ENCODE measurements at regions not wholly inside any gene's neighbourhood (a gene's known extent, or its start where the extent isn't known, plus 50 kb on each side); places are given as distances from the start of the nearest gene placed in this dataset.
"Not testable (repeated sequence)": the region's sequence is repeated elsewhere in the genome, so short reads cannot be mapped to it uniquely, and the experiment has no call there.

- DNase-seq: no peak
Measured at GRCh38 chr1:9442278-9442846, 96.9 kb upstream of the SLC25A33 start.

DNA sequence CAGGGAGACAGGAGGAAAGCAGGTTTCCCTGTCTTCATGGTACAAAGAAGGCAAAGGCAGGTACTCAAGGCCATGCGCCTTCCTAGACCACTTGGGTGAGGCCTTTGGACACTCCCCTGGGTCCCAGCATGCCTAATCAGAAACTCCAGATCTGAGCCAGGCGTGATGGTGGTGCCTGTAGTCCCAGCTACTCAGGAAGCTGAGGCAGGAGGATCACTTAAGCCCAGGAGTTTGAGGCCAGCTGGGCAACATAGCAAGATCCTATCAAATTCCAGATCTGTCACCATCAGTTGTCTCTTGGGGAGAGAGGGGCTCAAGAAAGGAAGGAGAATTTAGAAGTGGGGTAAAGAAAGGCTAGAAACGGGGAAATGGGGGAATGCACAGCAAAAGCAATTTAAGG lies 96.3 kb upstream of the SLC25A33 start:
- no peak for DNase-seq

DNA sequence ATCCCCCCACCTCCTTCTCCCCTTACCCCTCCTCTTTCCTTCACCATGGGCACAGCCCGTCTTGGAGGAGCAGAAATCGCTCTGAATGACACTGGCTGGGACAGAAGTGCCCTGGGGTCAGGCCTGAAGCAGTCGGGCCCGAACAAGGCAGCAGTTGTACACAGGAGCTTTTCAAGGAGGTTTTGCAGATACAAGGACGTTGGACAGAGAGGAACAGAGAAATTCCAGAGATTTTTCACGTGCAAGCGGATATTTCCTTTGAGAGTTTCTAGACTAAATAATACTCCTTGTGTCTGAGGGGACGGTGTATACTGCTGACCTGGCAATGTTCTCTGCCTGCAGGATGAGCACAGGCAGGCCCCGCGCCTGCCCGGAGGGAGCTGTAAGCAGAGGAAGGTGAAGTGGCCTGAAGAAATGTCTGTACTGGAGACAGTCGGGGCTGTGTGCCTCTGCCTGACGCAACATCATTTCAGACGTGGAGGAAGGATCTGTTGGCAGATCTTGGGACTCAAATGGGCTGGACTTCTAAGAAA lies 95.3 kb upstream of the SLC25A33 start:
- no peak for DNase-seq

DNA sequence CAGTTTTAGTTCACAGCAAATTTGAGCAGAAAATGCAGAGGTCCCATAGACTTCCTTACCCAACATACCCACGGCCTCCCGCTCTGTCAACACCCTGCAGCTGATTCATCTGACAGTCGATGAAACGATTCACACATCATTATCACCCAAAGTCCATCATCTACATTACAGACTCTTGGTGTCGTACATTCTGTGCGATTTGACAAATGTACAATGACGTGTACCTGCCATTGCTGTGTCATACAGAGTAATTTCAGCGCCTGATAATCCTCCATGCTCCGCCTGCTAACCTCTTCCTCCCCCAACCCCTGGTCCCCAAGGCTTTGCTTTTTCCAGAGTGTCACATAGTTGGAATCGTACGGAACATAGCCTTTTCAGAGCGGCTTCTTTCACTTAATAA lies 94.7 kb upstream of the SLC25A33 start:
- no peak for DNase-seq

- DNase-seq: not testable (repeated sequence)
Measured at GRCh38 chr1:9445081-9445480, 94.2 kb upstream of the SLC25A33 start.

DNA sequence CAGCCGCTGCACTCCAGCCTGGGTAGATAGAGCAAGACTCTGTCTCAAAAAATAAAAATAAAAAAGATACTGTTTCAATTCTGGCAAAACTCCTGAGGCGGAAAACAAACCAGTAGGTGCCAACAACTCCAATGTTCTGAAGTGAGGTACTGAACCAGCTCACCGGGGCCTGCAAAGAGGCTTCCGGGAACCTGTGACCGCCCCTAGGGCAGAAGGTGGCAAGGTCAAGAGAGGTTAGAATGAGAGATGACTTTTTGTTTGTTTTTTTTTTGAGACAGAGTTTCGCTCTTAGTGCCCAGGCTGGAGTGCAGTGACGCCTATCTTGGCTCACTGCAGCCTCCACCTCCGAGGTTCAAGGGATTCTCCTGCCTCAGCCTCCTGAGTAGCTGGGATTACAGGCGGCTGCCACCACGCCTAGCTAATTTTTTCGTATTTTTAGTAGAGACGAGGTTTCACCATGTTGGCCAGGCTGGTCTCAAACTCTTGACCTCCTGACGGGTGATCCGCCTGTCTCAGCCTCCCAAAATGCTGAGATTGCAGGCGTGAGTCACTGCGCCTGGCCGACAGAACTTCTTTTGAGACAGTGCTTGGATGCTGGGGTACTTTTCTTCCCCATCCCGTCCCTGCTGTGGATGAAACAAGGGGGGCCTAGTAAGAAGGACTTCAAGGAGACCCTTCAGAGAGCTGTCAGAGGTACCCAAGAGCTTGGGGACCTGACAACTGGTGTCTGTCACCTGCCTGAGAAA lies 91.9 kb upstream of the SLC25A33 start:
- no peak for DNase-seq

DNA sequence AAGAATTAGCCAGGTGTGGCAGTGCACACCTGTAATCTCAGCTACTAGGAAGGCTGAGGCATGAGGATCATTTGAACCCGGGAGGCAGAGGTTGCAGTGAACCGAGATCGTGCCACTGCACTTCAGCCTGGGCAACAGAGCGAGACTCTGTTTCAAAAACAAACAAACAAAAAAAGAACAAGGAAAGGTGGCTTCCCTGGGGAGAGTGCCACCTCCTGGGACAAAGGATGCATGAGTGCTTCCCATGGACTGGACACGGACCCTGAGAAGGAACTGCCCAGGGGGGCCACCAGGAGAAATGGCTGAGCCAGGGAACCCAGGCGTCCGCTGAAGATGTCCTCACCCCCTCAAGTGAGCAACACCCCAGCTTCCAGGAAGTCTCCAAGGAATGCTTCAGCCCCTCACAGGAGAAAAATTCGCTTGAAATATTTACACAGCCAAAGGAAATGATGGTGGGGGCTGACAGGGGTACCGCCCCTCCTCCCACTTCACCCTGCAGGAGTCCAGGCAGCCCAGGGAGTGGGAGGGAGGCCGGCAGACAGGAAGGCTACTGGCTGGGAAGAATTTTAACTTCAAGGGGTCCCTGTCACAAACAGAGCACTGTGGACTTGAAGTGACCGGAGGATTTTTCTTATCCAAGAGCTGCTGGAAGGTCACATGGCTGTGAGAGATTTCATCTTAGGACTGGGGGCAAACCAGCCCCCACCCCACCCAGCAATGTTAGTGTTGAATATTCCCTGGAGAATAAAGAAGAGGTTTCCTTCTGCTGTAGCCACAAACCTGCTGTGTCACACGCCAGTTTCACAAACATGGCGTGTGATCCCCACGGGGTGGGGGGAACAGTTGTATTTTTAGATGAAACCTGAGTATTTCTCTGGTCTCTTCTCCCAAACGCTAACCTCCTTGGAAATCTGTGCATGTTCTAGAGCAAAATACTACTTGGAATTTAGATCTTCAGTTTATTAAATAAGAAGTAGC lies 90.8 kb upstream of the SLC25A33 start:
- no peak for DNase-seq

DNA sequence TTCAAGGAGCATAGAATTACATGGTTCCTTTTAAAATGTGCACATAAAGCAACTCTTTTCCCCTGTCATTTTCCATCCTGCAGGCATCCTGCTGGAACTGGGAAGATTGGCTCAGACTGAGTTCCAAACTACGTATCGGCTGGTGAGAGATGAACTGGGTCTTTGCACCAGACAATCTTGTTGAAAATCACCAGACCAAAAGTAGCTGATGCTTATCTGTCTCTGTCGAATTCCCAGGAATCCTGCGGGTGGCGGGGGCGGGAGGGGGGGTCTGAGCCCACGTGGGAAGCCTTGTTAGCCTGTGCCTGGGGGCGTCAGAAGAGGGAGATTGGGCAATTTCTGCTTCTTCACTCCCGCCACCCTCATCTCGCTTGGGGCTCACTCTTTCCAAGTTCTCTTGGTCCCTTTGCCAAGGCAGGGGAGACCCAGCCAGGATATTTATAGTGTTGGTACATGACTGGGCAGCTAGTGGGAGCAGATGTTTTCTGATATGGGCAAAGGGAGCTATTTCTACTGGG lies 90.1 kb upstream of the SLC25A33 start:
- DNase-seq: no peak

- no peak for DNase-seq
Measured at GRCh38 chr1:9449976-9450696, 89.1 kb upstream of the SLC25A33 start.

- no peak for DNase-seq
Measured at GRCh38 chr1:9451081-9451480, 88.2 kb upstream of the SLC25A33 start.

DNA sequence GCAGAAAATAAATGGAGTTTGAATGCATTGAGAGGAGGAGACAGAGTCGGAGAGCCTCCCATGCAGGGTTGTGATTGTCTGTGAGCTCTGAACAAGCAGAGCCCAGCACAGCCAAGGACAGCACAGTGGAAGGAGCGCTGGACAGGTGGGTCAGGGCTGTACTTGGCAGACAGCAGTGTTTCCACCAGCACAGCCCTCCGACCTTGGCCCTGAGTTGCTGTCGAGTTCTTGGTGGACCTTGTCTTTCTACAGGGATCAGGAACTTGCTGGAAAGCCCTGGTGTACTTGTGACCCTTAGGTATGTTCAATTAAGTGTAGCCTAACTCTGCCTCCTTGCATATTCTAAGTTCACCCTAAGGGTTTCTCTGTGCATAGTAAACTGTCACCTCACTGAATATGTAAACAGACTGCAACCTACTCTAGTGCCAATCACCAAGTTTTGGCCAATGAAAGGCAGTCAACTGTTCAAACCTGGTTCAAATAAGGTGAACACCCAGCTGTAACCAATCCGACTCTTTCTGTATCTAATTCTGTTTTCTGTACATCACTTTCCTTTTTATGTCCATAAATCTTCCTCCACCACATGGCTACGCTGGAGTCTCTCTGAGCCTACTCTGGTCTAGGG lies 86.6 kb upstream of the SLC25A33 start:
- no peak for DNase-seq

DNA sequence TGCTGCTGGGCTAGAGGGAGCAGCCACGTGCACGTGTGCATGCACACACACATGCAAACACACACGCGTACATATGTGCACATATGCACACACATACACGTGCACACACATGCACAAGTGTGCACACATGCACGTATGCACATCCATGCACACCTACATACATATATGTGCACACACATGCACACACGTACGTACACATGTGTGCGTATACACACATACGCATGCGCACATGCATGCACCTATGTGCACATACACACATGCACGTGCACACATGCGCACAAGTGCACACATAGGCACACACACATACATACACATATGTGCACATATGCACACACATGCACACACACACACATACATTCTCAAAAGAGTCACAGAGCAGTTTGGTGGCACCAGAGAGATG lies 85.9 kb upstream of the SLC25A33 start:
- no peak for DNase-seq

DNA sequence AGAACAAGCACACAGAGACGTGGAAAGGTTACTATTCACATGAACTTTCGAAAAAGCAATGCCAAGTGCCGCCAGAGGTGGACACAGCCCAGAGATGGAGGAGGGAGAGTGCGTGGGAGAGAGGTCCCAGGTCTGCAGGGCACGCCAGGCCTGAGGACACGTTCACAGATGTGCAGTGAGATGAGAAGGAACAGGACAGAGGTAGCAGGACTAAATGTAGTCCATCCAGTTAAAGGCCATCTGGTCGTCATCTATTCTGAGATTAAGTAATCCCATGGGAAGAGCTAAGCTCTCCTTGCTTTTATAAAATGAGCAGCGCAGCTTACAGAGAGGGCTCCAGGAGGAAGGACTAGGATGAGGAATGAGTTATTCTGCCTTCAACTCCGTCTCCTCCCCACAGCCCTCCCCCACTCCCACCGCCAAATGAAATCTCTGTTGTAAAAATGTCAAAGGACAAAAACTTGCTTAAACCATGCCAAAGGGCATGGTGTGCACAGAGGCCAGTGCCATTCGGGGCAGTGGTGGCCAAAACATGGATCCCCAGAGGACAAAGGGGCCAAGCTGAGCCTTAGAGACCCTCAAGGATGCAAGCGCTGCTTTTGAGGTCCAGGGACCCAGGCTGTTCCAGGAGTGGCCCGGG lies 85.4 kb upstream of the SLC25A33 start:
- no peak for DNase-seq

- DNase-seq: no peak
Measured at GRCh38 chr1:9454494-9455066, 84.7 kb upstream of the SLC25A33 start.

GRCh38 chr1:9455487-9456234 lies 83.6 kb upstream of the SLC25A33 start:
- peak; percentile 73 for DNase-seq

DNA sequence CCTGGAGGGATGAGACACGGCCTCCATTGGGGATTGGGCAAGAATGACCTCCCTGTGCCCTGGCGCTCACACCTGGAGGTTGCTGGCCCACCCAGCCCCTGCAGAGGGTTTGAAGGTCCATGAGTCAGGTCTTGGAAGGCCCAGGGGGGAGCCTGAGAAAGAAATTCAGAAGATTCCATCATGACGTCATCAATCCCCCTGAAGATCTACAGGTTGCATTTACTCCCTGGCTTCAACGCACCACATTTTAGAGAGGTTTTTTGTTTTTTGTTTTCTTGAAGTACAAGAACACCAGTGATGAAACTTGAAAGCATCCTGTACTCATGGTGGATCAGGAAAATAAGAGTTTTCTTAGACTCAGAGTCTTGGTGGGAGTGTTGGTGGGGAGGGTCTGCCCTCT lies 82.4 kb upstream of the SLC25A33 start:
- DNase-seq: no peak

GRCh38 chr1:9459816-9460407 lies 79.4 kb upstream of the SLC25A33 start:
- DNase-seq: no peak

- DNase-seq: no peak
Measured at GRCh38 chr1:9465640-9466039, 73.6 kb upstream of the SLC25A33 start.

DNA sequence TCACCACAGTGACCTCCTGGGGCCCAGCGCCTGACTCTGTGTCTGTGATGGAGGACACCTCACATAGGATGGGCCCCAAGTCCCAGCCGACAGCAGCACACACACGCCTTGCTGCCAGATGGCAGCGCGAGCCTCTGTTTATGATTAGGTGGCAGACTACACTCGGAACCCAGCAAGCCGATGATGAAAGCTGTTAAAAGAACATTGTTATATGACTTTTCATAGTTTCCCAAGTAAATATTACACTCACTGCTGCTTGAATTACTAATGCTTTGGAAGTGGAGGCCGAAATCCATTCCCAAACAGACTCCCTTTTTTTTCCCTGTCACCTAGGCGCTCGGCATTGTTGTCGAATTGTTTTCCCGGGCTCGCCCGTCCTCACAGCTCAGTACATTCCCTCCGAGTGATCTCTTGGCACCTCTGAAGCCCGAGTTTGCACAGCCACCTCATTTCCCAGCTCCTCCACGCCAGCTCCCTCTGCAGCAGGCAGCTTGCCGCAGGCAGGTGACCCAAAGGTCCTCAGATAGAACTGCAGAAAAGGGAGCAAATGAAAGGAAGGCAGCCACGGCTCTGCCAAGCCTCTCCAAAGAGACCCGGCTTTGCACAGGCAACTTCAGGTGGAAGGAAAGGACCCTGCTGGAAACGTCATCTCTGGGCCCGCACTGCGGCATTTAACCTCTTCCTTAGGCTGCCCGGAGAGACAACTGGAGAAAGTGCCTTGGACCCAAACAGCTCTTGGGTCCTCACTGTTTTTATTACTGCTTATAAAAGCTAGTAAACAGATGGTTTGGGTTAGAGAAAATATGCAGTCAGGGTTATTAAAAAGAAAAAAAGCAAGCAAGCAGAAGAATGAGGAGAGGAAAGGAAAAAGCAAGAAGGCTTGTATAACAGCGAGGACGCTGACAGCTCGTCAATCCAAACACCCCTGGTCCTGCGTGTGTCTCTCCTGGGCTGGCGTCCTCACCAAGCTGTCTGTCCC lies 72.2 kb upstream of the SLC25A33 start:
- no peak for DNase-seq

Data from activated CD4-positive, alpha-beta T cell treated with anti-CD3 and anti-CD28 coated beads, Interleukin-2, amount 50 U/mL, for 1 hour (primary cell).